A673 (cell line): ENCODE measurements at regions not wholly inside any gene's neighbourhood (a gene's known extent, or its start where the extent isn't known, plus 50 kb on each side); places are given as distances from the start of the nearest gene placed in this dataset.

ENCODE experiments used
- BruUV-seq: library from RNA; stranded (reverse); fragments of 400-500 nt; replicated peaks from 2 replicates; lab custom pipeline; 2021; lab: Mats Ljungman, UMichigan
- CTCF ChIA-PET: fragments of 300-600 bp; sonication (Branson Sonifier 250); formaldehyde crosslinking; loops from one replicate; lab custom pipeline; 2022; ENCODE audit warnings: antibody characterized with exemption; lab: Charles Lee
- POLR2A ChIA-PET: fragments of 300-600 bp; sonication (Branson Sonifier 250); formaldehyde crosslinking; loops from one replicate; lab custom pipeline; 2022; ENCODE audit warnings: antibody characterized with exemption; ENCODE audit not compliant: low non-redundant PET; lab: Charles Lee
- DNase-seq: peaks from one replicate; pipeline ENCODE4 v3.0.0-alpha.2; 2015; ENCODE audit warnings: low spot score
- H3K27ac ChIP-seq: fragments of 200-600 bp; sonication (generic); 2 replicates; pipeline ENCODE4 v1.5.1; 2016; ENCODE audit warnings: mixed run types, low read depth, mild to moderate bottlenecking, mixed read lengths, antibody characterized with exemption, low read length; ENCODE audit not compliant: poor library complexity, severe bottlenecking
- H3K27me3 ChIP-seq: fragments of 200-600 bp; sonication (generic); replicated peaks from 2 replicates; pipeline ENCODE4 v1.6.1; 2017; ENCODE audit warnings: mixed run types, low read depth, mild to moderate bottlenecking, mixed read lengths, antibody characterized with exemption, low read length; ENCODE audit not compliant: insufficient read depth, poor library complexity
- H3K36me3 ChIP-seq: fragments of 200-600 bp; sonication (generic); 2 replicates; pipeline ENCODE4 v1.6.1; 2016; ENCODE audit warnings: mixed run types, mild to moderate bottlenecking, mixed read lengths, antibody characterized with exemption, low read length; ENCODE audit not compliant: insufficient read depth, poor library complexity, severe bottlenecking
- H3K4me1 ChIP-seq: fragments of 200-600 bp; sonication (generic); 2 replicates; pipeline ENCODE4 v1.6.1; 2017; ENCODE audit warnings: mixed run types, mild to moderate bottlenecking, mixed read lengths, antibody characterized with exemption, low read length; ENCODE audit not compliant: insufficient read depth, poor library complexity, severe bottlenecking
- H3K4me3 ChIP-seq: fragments of 200-600 bp; sonication (generic); 2 replicates; pipeline ENCODE4 v1.5.1; 2016; ENCODE audit warnings: low read depth, mixed run types, mild to moderate bottlenecking, mixed read lengths, low read length; ENCODE audit not compliant: poor library complexity, severe bottlenecking
- H3K9me3 ChIP-seq: fragments of 200-600 bp; sonication (generic); 2 replicates; pipeline ENCODE4 v1.6.1; 2016; ENCODE audit warnings: mixed run types, low read depth, mild to moderate bottlenecking, mixed read lengths, antibody characterized with exemption, low read length; ENCODE audit not compliant: poor library complexity, severe bottlenecking
- CTCF ChIP-seq: fragments of 300-800, 200-600 bp; sonication (generic); conservative IDR thresholded peaks from 2 replicates; pipeline ENCODE4 v1.5.1; 2017; ENCODE audit warnings: low read depth, mild to moderate bottlenecking, antibody characterized with exemption, low read length, moderate library complexity, mixed read lengths
- EZH2 ChIP-seq: fragments of 200-600 bp; sonication (generic); IDR thresholded peaks from 2 replicates; pipeline ENCODE4 v1.6.1; 2017; ENCODE audit warnings: borderline replicate concordance, low read depth, mild to moderate bottlenecking, mixed read lengths, antibody characterized with exemption, low read length; ENCODE audit not compliant: poor library complexity, severe bottlenecking
- intact Hi-C: fragments of 100-400 bp; cut with micrococcal nuclease; formaldehyde crosslinking; loops from one replicate; pipeline ENCODE4 v1.10.0; 2022; ENCODE audit not compliant: unreplicated experiment

- Histone ChIP-seq H3K27ac (no peak overlapping the region), H3K4me3 (no peak overlapping the region), H3K36me3 (no peaks in the 10 kb centered on the region), H3K27me3 (no peaks in the 10 kb centered on the region), H3K9me3 (no peaks in the 10 kb centered on the region), H3K4me1 (no peaks in the 10 kb centered on the region)
- no TSS peak for BruUV-seq
- CTCF ChIA-PET: no interaction called here
- TF ChIP-seq CTCF: no peak
- no peak for TF ChIP-seq EZH2
- POLR2A ChIA-PET: no interaction called here
- no peak for DNase-seq
- intact Hi-C loops: no loop called here
Measured at GRCh38 chr14:97485201-97485600, 688.0 kb downstream of the VRK1 start.

GRCh38 chr14:97486601-97487120, 689.5 kb downstream of the VRK1 start:
- BruUV-seq: no TSS peak
- Histone ChIP-seq H3K4me1 (peaks cover 5% of the 10 kb centered on the region), H3K4me3 (no peak overlapping the region), H3K9me3 (no peaks in the 10 kb centered on the region), H3K36me3 (no peaks in the 10 kb centered on the region), H3K27me3 (no peaks in the 10 kb centered on the region), H3K27ac (no peak overlapping the region)
- CTCF ChIA-PET: no interaction called here
- POLR2A ChIA-PET: no interaction called here
- DNase-seq: no peak
- TF ChIP-seq CTCF (no peak), EZH2 (no peak)
- intact Hi-C loops: no loop called here

GRCh38 chr14:97489750-97490149, 692.6 kb downstream of the VRK1 start:
- no peak for DNase-seq
- intact Hi-C loops: no loop called here
- Histone ChIP-seq H3K27me3 (no peaks in the 10 kb centered on the region), H3K36me3 (no peaks in the 10 kb centered on the region), H3K9me3 (peaks cover 14% of the 10 kb centered on the region), H3K4me1 (peaks cover 5% of the 10 kb centered on the region), H3K4me3 (no peak overlapping the region), H3K27ac (no peak overlapping the region)
- ChIA-PET POLR2A (no interaction called here), CTCF (no interaction called here)
- no TSS peak for BruUV-seq
- no peak for TF ChIP-seq CTCF
- TF ChIP-seq EZH2: no peak
